Bronchial epithelial cell (primary cell): ENCODE measurements at regions not wholly inside any gene's neighbourhood (a gene's known extent, or its start where the extent isn't known, plus 50 kb on each side); places are given as distances from the start of the nearest gene placed in this dataset.

ENCODE experiments used
- DNase-seq: peaks from one replicate; pipeline ENCODE4 v3.0.0-alpha.2; 2010; ENCODE audit warnings: low read depth
- FAIRE-seq: peaks from 2 replicates; lab custom pipeline; 2011; peaks lifted over from hg19 to GRCh38; lab: Jason Lieb, UNC
- H3K27me3 ChIP-seq: 2 replicates; pipeline ENCODE4 v1.5.1; 2011; ENCODE audit warnings: low read length; ENCODE audit not compliant: control insufficient read depth, insufficient read depth
- H3K36me3 ChIP-seq: 2 replicates; pipeline ENCODE4 v1.5.1; 2011; ENCODE audit warnings: low read length; ENCODE audit not compliant: control insufficient read depth, insufficient read depth
- H3K4me3 ChIP-seq: 2 replicates; pipeline ENCODE4 v1.5.1; 2011; ENCODE audit warnings: mild to moderate bottlenecking, low read depth, low read length, control low read depth
- TF ChIP-seq, protein P1 (sequence below): IDR thresholded peaks from 2 replicates; pipeline ENCODE4 v1.5.1; 2011; ENCODE audit warnings: mild to moderate bottlenecking, moderate library complexity, low read length, control low read depth, inconsistent platforms; ENCODE audit not compliant: insufficient read depth, severe bottlenecking

DNA sequence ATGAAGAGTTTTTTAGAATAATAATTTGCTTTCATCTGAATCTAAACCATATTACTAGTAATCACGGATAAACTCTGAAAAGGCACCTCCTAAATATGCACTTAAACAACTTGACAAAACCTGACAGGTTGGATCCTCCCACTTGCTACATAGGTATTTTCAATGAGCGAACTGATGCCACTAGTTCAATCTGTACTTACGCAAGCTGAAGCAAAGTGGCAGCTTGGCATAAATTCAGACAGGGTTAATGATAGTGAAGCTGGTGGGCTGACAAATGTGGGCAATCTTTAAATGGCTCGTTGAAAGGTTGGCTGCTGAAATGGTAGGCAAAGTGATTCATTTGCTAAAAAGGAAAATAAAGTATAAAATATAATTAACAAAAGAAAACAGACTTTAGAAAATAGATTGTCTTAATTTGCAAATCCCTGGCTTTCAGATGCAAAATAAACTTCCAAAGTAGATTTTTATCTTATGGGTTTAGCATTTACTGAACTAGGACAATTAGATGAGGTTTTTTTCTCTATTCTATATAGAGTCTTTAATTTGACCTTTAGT, 1713.5 kb upstream of the SLC39A10 start:
- Histone ChIP-seq H3K27me3 (no peaks in the 10 kb centered on the region), H3K4me3 (no peak overlapping the region), H3K36me3 (no peaks in the 10 kb centered on the region)
- no peak for FAIRE-seq
- TF ChIP-seq, protein P1, sequence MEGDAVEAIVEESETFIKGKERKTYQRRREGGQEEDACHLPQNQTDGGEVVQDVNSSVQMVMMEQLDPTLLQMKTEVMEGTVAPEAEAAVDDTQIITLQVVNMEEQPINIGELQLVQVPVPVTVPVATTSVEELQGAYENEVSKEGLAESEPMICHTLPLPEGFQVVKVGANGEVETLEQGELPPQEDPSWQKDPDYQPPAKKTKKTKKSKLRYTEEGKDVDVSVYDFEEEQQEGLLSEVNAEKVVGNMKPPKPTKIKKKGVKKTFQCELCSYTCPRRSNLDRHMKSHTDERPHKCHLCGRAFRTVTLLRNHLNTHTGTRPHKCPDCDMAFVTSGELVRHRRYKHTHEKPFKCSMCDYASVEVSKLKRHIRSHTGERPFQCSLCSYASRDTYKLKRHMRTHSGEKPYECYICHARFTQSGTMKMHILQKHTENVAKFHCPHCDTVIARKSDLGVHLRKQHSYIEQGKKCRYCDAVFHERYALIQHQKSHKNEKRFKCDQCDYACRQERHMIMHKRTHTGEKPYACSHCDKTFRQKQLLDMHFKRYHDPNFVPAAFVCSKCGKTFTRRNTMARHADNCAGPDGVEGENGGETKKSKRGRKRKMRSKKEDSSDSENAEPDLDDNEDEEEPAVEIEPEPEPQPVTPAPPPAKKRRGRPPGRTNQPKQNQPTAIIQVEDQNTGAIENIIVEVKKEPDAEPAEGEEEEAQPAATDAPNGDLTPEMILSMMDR, result no peak
- no peak for DNase-seq

DNA sequence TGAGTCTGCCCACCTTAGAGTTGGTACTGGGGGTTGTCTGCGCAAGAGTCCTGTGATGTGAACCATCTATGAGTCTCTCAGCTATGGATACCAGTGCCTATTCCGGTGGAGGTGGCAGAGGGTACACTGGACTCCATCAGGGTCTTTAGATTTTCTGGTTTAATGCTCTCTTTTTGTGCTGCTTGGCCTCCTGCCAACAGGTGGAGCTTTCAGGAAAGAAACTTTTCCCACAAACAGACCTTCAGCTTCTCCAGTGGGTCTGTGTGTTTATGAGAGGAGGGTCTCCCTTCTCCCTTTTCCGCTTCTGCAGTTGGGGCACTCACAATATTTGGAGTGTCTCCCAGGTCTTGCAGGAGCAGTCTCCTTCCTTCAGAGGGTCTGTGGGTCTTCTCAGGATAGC, 1721.9 kb upstream of the SLC39A10 start:
- DNase-seq (no peak), FAIRE-seq (no peak)
- Histone ChIP-seq H3K27me3 (no peaks in the 10 kb centered on the region), H3K36me3 (no peaks in the 10 kb centered on the region), H3K4me3 (no peak overlapping the region)
- TF ChIP-seq, protein P1, result no peak

DNA sequence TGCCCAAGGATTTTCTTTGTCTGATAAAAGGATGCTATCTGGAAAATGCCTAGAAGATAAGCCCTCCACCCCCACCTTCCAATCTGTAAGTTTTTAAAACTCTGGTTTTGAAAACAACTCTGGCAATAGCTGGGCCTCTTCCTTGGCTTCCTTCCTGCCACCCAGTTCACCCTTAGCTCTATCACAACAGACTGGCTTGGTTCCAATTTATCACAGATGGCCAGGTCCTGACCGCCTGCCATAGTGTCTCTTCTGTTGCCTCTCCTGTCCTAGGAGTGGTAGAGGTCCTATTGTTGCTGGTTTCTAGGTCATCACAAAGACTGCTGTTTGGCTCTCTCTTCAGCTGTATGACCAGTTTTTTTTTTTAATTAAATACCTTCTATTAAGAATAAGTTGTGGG, 1727.9 kb upstream of the SLC39A10 start:
- FAIRE-seq (no peak), DNase-seq (no peak)
- Histone ChIP-seq H3K36me3 (no peaks in the 10 kb centered on the region), H3K4me3 (no peak overlapping the region), H3K27me3 (no peaks in the 10 kb centered on the region)
- TF ChIP-seq, protein P1, result no peak

DNA sequence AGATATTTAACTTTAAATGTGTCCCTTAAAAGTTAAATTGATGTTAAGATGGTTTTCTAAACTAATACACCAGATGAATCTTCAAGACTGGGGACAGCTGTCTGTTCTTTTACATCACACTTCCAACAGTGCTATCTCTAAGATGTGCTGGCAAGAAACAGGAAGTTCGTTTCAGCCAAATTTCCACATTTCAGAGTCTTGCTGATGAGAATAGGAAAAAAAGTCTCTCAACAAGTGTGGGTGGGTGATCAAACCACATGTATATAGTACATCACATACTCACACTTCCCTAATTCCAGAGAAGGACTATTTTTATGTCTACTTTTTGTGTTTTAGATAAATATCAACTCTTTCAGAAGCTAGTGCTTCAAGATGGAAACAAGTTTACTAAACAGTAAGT, 1712.8 kb upstream of the TMEFF2 start:
- FAIRE-seq (no peak), DNase-seq (no peak)
- Histone ChIP-seq H3K4me3 (no peak overlapping the region), H3K27me3 (no peaks in the 10 kb centered on the region), H3K36me3 (no peaks in the 10 kb centered on the region)
- TF ChIP-seq, protein P1, result no peak

- no peak overlapping the region for H3K4me3 ChIP-seq
- H3K27me3 ChIP-seq, result no peaks in the 10 kb centered on the region
- TF ChIP-seq, protein P1, result no peak
- no peaks in the 10 kb centered on the region for H3K36me3 ChIP-seq
- DNase-seq (no peak), FAIRE-seq (no peak)
These were observed 1705.6 kb upstream of the TMEFF2 start for GRCh38 chr2:193900292-193900691.

DNA sequence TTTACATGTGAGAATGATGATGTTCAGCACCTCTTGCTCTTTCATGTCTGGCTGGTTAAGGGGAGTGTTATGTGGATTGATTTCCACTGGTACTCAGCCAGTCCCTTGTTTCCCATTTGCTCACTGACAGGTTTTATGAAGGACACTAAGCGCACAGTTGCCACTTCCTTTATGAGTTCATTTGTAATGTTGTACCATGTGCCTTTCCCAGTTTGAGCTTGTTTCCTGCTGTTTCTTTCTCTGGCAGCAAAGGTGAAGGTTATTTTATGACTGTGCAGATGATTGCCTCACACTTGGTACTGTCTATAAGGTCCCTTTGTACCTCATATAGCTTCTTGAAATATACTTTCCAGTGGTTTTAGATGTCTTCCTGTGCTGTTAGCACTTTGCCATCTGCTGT, 1700.5 kb upstream of the TMEFF2 start:
- DNase-seq (no peak), FAIRE-seq (no peak)
- TF ChIP-seq, protein P1, result no peak
- H3K4me3 ChIP-seq, result no peak overlapping the region
- H3K27me3 ChIP-seq, result no peaks in the 10 kb centered on the region
- H3K36me3 ChIP-seq, result no peaks in the 10 kb centered on the region
